Muscle layer of colon (tissue), 2 donors: ENCODE measurements at regions not wholly inside any gene's neighbourhood (a gene's known extent, or its start where the extent isn't known, plus 50 kb on each side); places are given as distances from the start of the nearest gene placed in this dataset.

Experiments used
- H3K27ac ChIP-seq: one replicate; pipeline ENCODE4 v1.7.0; 2013; ENCODE audit warnings: low read depth, mild to moderate bottlenecking, low read length, moderate library complexity
- H3K27me3 ChIP-seq, 2 donors: one replicate each; pipeline ENCODE4 v1.7.0; 2013; ENCODE audit warnings: low read length in 2 of 2, mild to moderate bottlenecking in 2 of 2; ENCODE audit not compliant: insufficient read depth in 2 of 2, control insufficient read depth in 1 of 2
- H3K36me3 ChIP-seq: one replicate; pipeline ENCODE4 v1.7.0; 2013; ENCODE audit warnings: mild to moderate bottlenecking, low read length; ENCODE audit not compliant: insufficient read depth
- H3K4me1 ChIP-seq: one replicate; pipeline ENCODE4 v1.7.0; 2013; ENCODE audit warnings: mild to moderate bottlenecking, low read length; ENCODE audit not compliant: insufficient read depth
- H3K4me3 ChIP-seq, 2 donors: one replicate each; pipeline ENCODE4 v1.7.0; 2013; ENCODE audit warnings: low read length in 2 of 2, low read depth in 1 of 2, mild to moderate bottlenecking in 1 of 2, moderate library complexity in 1 of 2
- H3K9ac ChIP-seq: one replicate; pipeline ENCODE4 v1.7.0; 2013; ENCODE audit warnings: low read length
- H3K9me3 ChIP-seq: one replicate; pipeline ENCODE4 v1.7.0; 2013; ENCODE audit warnings: mild to moderate bottlenecking, low read length
- donor health status: abdominal sarcoma.
- donor health status: Adenocarcinoma of cecum.

- Histone ChIP-seq H3K9ac (no peak overlapping the region), H3K27me3 (no peaks in the 10 kb centered on the region), H3K9me3 (no peaks in the 10 kb centered on the region), H3K4me3 (no peak overlapping the region), H3K27ac (no peak overlapping the region), H3K4me1 (no peaks in the 10 kb centered on the region), H3K36me3 (no peaks in the 10 kb centered on the region)
Observed at GRCh38 chr2:18245375-18245774, 315.1 kb downstream of the RDH14 start.

GRCh38 chr2:18244845-18245244 lies 315.6 kb downstream of the RDH14 start:
- H3K9ac ChIP-seq: no peak overlapping the region
- H3K27ac ChIP-seq: no peak overlapping the region
- no peaks in the 10 kb centered on the region for H3K9me3 ChIP-seq
- no peaks in the 10 kb centered on the region for H3K36me3 ChIP-seq
- H3K4me3 ChIP-seq: no peak overlapping the region
- no peaks in the 10 kb centered on the region for H3K27me3 ChIP-seq
- H3K4me1 ChIP-seq: no peaks in the 10 kb centered on the region

- H3K9me3 ChIP-seq: no peaks in the 10 kb centered on the region
- no peak overlapping the region for H3K9ac ChIP-seq
- H3K4me1 ChIP-seq: no peaks in the 10 kb centered on the region
- H3K36me3 ChIP-seq: no peaks in the 10 kb centered on the region
- H3K27ac ChIP-seq: no peak overlapping the region
- H3K27me3 ChIP-seq: no peaks in the 10 kb centered on the region
- no peak overlapping the region for H3K4me3 ChIP-seq
Observed at GRCh38 chr2:18243816-18244215, 316.6 kb downstream of the RDH14 start.

GRCh38 chr2:18242716-18243115 lies 317.7 kb downstream of the RDH14 start:
- H3K27me3 ChIP-seq: no peaks in the 10 kb centered on the region
- no peaks in the 10 kb centered on the region for H3K4me1 ChIP-seq
- no peak overlapping the region for H3K4me3 ChIP-seq

GRCh38 chr2:18238209-18238608 lies 322.2 kb downstream of the RDH14 start:
- Histone ChIP-seq H3K4me3 (no peak overlapping the region), H3K27ac (no peak overlapping the region), H3K9me3 (no peaks in the 10 kb centered on the region), H3K36me3 (no peaks in the 10 kb centered on the region), H3K4me1 (no peaks in the 10 kb centered on the region), H3K9ac (no peak overlapping the region), H3K27me3 (no peaks in the 10 kb centered on the region)

More at GRCh38 chr2:18242716-18243115, 317.7 kb downstream of the RDH14 start:
- Histone ChIP-seq H3K27ac (no peak overlapping the region), H3K36me3 (no peaks in the 10 kb centered on the region), H3K9ac (no peak overlapping the region), H3K9me3 (no peaks in the 10 kb centered on the region)

GRCh38 chr2:18237298-18237697 lies 323.2 kb downstream of the RDH14 start:
- no peak overlapping the region for H3K9ac ChIP-seq
- H3K4me3 ChIP-seq: no peak overlapping the region
- no peaks in the 10 kb centered on the region for H3K27me3 ChIP-seq
- no peaks in the 10 kb centered on the region for H3K9me3 ChIP-seq
- H3K4me1 ChIP-seq: no peaks in the 10 kb centered on the region
- no peak overlapping the region for H3K27ac ChIP-seq
- H3K36me3 ChIP-seq: no peaks in the 10 kb centered on the region

GRCh38 chr2:18232731-18233438 lies 327.6 kb downstream of the RDH14 start:
- H3K27me3 ChIP-seq: no peaks in the 10 kb centered on the region
- no peaks in the 10 kb centered on the region for H3K36me3 ChIP-seq
- H3K4me1 ChIP-seq: no peaks in the 10 kb centered on the region
- H3K4me3 ChIP-seq: no peak overlapping the region
- H3K9ac ChIP-seq: no peak overlapping the region
- no peak overlapping the region for H3K27ac ChIP-seq
- no peaks in the 10 kb centered on the region for H3K9me3 ChIP-seq

GRCh38 chr2:18230668-18231067 lies 329.8 kb downstream of the RDH14 start:
- Histone ChIP-seq H3K9me3 (no peaks in the 10 kb centered on the region), H3K36me3 (no peaks in the 10 kb centered on the region), H3K4me3 (no peak overlapping the region), H3K27ac (no peak overlapping the region), H3K27me3 (no peaks in the 10 kb centered on the region), H3K9ac (no peak overlapping the region), H3K4me1 (no peaks in the 10 kb centered on the region)

- H3K4me1 ChIP-seq: no peaks in the 10 kb centered on the region
- H3K27ac ChIP-seq: no peak overlapping the region
- H3K9me3 ChIP-seq: no peaks in the 10 kb centered on the region
- H3K27me3 ChIP-seq: no peaks in the 10 kb centered on the region
- H3K9ac ChIP-seq: no peak overlapping the region
- no peaks in the 10 kb centered on the region for H3K36me3 ChIP-seq
- H3K4me3 ChIP-seq: no peak overlapping the region
Observed at GRCh38 chr2:18219676-18220075, 340.8 kb downstream of the RDH14 start.

- no peak overlapping the region for H3K4me3 ChIP-seq
- H3K36me3 ChIP-seq: no peaks in the 10 kb centered on the region
- H3K9me3 ChIP-seq: no peaks in the 10 kb centered on the region
- H3K27ac ChIP-seq: no peak overlapping the region
- H3K27me3 ChIP-seq: no peaks in the 10 kb centered on the region
- no peaks in the 10 kb centered on the region for H3K4me1 ChIP-seq
- no peak overlapping the region for H3K9ac ChIP-seq
Observed at GRCh38 chr2:18218160-18218933, 339.9 kb downstream of the KCNS3 start.

- no peak overlapping the region for H3K9ac ChIP-seq
- no peaks in the 10 kb centered on the region for H3K27me3 ChIP-seq
- H3K27ac ChIP-seq: no peak overlapping the region
- no peaks in the 10 kb centered on the region for H3K36me3 ChIP-seq
- no peak overlapping the region for H3K4me3 ChIP-seq
- no peaks in the 10 kb centered on the region for H3K4me1 ChIP-seq
- no peaks in the 10 kb centered on the region for H3K9me3 ChIP-seq
Observed at GRCh38 chr2:18214936-18215335, 336.5 kb downstream of the KCNS3 start.

GRCh38 chr2:18213986-18214385 lies 335.5 kb downstream of the KCNS3 start:
- H3K36me3 ChIP-seq: no peaks in the 10 kb centered on the region
- H3K27ac ChIP-seq: no peak overlapping the region
- no peaks in the 10 kb centered on the region for H3K4me1 ChIP-seq
- H3K4me3 ChIP-seq: no peak overlapping the region
- no peak overlapping the region for H3K9ac ChIP-seq
- H3K9me3 ChIP-seq: no peaks in the 10 kb centered on the region
- H3K27me3 ChIP-seq: no peaks in the 10 kb centered on the region
